Astrocyte of the cerebellum (primary cell): ENCODE measurements at regions not wholly inside any gene's neighbourhood (a gene's known extent, or its start where the extent isn't known, plus 50 kb on each side); places are given as distances from the start of the nearest gene placed in this dataset.

Source experiments
- DNase-seq: peaks from one replicate; pipeline ENCODE4 v3.0.0-alpha.2; 2011; ENCODE audit warnings: low read depth
- H3K4me3 ChIP-seq: 2 replicates; pipeline ENCODE4 v1.5.1; 2011; ENCODE audit warnings: mild to moderate bottlenecking, low read depth, low read length, moderate library complexity
- in situ Hi-C: cut with HindIII; loops from 2 replicates; pipeline ENCODE4 v1.10.0; 2017; ENCODE audit warnings: low sequenced_read_pairs
- TF ChIP-seq, protein P1 (sequence below): IDR thresholded peaks from 2 replicates; pipeline ENCODE4 v1.5.1; 2012; ENCODE audit warnings: low read length, low read depth, moderate library complexity, mild to moderate bottlenecking; ENCODE audit errors: missing control alignments

DNA sequence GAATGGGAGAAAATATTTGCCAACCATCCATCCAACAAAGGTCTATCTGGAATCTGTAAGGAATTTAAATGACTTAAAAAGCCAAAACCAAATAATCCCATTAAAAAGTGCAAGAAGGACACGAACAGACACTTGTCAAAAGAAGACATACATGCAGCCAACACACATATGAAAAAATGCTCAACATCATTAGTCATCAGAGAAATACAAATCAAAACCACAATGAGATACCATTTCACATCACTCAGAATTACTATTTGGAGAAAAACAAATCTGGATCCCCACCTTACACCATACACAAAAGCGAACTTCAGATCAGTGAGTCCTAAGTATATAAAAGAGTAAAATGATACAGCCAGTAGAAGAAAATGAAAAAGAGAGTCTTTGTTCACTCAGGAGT, 58.6 kb upstream of the MNS1 start:
- DNase-seq: no peak
- TF ChIP-seq, protein P1, sequence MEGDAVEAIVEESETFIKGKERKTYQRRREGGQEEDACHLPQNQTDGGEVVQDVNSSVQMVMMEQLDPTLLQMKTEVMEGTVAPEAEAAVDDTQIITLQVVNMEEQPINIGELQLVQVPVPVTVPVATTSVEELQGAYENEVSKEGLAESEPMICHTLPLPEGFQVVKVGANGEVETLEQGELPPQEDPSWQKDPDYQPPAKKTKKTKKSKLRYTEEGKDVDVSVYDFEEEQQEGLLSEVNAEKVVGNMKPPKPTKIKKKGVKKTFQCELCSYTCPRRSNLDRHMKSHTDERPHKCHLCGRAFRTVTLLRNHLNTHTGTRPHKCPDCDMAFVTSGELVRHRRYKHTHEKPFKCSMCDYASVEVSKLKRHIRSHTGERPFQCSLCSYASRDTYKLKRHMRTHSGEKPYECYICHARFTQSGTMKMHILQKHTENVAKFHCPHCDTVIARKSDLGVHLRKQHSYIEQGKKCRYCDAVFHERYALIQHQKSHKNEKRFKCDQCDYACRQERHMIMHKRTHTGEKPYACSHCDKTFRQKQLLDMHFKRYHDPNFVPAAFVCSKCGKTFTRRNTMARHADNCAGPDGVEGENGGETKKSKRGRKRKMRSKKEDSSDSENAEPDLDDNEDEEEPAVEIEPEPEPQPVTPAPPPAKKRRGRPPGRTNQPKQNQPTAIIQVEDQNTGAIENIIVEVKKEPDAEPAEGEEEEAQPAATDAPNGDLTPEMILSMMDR: no peak
- H3K4me3 ChIP-seq: no peak overlapping the region
- in situ Hi-C loops: no loop called here

DNA sequence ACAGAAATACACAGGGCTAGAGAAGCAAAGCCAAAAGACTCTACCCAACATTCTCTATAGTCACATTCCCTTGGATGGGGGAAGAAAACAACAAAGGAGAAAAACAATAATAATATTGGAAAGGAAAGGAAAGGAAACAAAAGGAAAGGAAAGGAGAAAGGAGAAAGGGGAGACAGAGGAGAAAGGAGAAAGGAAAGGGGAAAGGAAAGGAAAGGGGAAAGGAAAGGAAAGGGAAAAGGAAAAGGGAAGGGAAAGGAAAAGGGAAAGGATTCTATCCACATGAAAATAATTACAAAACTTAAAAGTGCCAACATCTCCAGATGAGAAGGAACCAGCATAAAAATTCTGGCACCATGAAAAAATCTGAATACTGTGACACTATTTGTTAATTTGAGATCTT, 54.1 kb upstream of the MNS1 start:
- H3K4me3 ChIP-seq: no peak overlapping the region
- no peak for DNase-seq
- in situ Hi-C loops: no loop called here
- TF ChIP-seq, protein P1: no peak
